Mucosa of descending colon (tissue), 3 donors: ENCODE measurements at regions not wholly inside any gene's neighbourhood (a gene's known extent, or its start where the extent isn't known, plus 50 kb on each side); places are given as distances from the start of the nearest gene placed in this dataset.

Experiments used
- ATAC-seq: fragments of 200-7000 bp; cut with Tn5 transposase; one replicate; pipeline ENCODE4 v1.9.1; 2020; ENCODE audit warnings: mild to moderate bottlenecking, moderate library complexity
- DNase-seq, 3 donors: peaks; one replicate each; pipeline ENCODE4 v3.0.0-alpha.2; 2020
- H3K36me3 ChIP-seq: fragments of 200-600 bp; one replicate; pipeline ENCODE4 v1.8.0; 2021; ENCODE audit warnings: low read depth, mild to moderate bottlenecking
- H3K4me1 ChIP-seq: fragments of 200-600 bp; one replicate; pipeline ENCODE4 v1.8.0; 2021; ENCODE audit warnings: low read depth, mild to moderate bottlenecking
- H3K4me3 ChIP-seq: fragments of 200-600 bp; one replicate; pipeline ENCODE4 v1.8.0; 2021; ENCODE audit warnings: mild to moderate bottlenecking
- H3K9me3 ChIP-seq: fragments of 200-600 bp; one replicate; pipeline ENCODE4 v1.8.0; 2021; ENCODE audit warnings: mild to moderate bottlenecking
- CTCF ChIP-seq: fragments of 200-600 bp; IDR thresholded peaks from one replicate; pipeline ENCODE4 v1.8.0; 2022; ENCODE audit warnings: antibody characterized with exemption, mild to moderate bottlenecking
- intact Hi-C, 2 donors: fragments of 100-400 bp; cut with DNase I in 1 of 2; cut with micrococcal nuclease in 1 of 2; formaldehyde crosslinking; loops; one replicate each; pipeline versions ENCODE4 v1.11.0 to v1.11.1; 2022; cut with DNase I, micrococcal nuclease
- donor health status: DM: no; HTN: no; CAD: no; lungs with moderate emphysema.
- donor health status: DM: no; HTN: no; CAD: no.
- donor health status: DM: no; HTN: yes; CAD: no.

GRCh38 chr10:4533621-4534020 is 292.4 kb upstream of the AKR1E2 start:
- intact Hi-C loops: no loop called here
- no peak for ATAC-seq
- Histone ChIP-seq H3K36me3 (no peaks in the 10 kb centered on the region), H3K4me3 (no peak overlapping the region), H3K4me1 (no peaks in the 10 kb centered on the region), H3K9me3 (peaks cover 9% of the 10 kb centered on the region)
- DNase-seq: no peak
- TF ChIP-seq CTCF: no peak

DNA sequence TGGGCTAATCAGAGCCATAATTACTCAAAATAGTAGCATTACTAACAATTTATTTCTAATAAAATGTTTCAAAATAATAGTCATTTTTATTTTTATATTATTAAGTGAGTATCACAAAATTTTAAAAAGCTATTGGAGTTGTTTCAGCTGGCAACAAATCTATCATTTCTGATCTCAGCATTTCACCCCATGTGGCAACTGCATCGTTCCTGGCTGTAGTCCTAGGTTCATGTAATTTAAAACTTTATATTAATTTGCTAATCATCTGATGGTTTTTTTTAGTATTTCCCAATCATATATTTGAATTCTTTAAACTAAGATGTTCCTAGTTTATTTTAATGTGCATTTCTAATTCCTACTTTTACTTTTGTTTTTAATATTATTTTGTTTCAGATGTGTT is 293.0 kb upstream of the AKR1E2 start:
- intact Hi-C loops: no loop called here
- TF ChIP-seq CTCF: no peak
- no peak for ATAC-seq

DNA sequence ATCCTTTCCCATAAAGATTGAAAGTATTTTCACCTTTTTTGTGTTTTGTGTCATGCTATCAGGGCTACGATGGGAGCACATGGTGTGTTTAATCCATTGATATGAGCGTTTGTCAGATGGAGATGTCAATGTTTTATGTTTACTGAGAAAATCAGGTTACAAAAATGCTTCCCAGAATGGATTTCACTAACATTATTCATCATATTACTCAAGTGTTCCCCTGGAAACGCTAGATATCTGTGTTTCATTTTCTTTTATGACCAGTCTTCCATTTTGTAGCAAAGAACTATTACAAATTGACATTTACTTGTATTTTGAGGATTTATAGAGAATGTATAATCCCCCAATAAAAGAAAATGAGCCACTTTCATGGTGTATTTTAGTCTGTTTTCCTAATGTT is 293.5 kb upstream of the AKR1E2 start:
- ATAC-seq (no peak), DNase-seq (no peak)
- intact Hi-C loops: no loop called here
- no peak for TF ChIP-seq CTCF
- no peak overlapping the region for H3K4me3 ChIP-seq
- H3K4me1 ChIP-seq: no peaks in the 10 kb centered on the region
- peaks cover 7% of the 10 kb centered on the region for H3K9me3 ChIP-seq
- H3K36me3 ChIP-seq: no peaks in the 10 kb centered on the region

More for the DNA sequence above, 293.0 kb upstream of the AKR1E2 start:
- Histone ChIP-seq H3K9me3 (peaks cover 9% of the 10 kb centered on the region), H3K4me1 (no peaks in the 10 kb centered on the region), H3K36me3 (no peaks in the 10 kb centered on the region), H3K4me3 (no peak overlapping the region)
- DNase-seq: no peak

DNA sequence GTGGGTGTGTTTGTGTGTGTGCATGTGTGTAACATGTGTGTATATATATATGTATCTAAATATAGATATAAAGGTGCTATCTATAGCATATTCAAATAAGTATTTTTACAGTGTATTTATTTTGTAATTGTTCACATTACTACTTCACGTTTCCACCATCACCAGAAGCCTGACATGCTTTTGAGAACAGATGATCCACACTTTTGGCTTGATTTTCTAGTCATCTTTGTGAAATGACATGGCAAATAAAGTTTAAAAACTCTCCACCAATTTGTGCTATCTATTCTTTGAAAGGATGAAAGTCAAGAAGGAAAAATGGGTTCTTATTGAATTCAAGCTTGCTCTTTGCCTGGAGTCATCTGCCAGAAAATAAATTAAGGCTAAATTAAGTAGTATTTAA is 294.0 kb upstream of the AKR1E2 start:
- no peak for TF ChIP-seq CTCF
- H3K9me3 ChIP-seq: peaks cover 2% of the 10 kb centered on the region
- no peaks in the 10 kb centered on the region for H3K4me1 ChIP-seq
- H3K4me3 ChIP-seq: no peak overlapping the region
- no peak for DNase-seq
- no peaks in the 10 kb centered on the region for H3K36me3 ChIP-seq
- intact Hi-C loops: no loop called here
- no peak for ATAC-seq

DNA sequence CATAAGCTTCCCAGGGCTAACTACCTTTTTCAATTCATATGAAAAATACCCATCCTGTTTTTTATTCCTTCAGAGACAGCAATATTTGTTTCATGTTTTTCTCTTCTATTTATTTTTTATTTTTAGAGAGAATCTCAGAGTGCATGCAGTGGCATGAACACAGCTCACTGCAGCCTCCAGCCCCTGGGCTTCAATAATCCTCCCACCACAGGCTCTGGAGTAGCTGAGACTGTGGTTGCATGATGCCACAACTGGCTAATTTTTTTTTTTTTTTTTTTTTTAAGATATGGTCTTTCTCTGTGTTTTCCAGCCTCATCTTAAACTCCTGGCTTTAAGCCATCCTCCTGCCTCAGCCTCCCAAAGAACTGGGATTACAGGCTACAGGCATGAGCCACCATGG is 296.7 kb upstream of the AKR1E2 start:
- H3K36me3 ChIP-seq: no peaks in the 10 kb centered on the region
- no peak overlapping the region for H3K4me3 ChIP-seq

More for the DNA sequence above, 296.7 kb upstream of the AKR1E2 start:
- ATAC-seq (no peak), DNase-seq (no peak)
- no peaks in the 10 kb centered on the region for H3K9me3 ChIP-seq
- no peaks in the 10 kb centered on the region for H3K4me1 ChIP-seq
- intact Hi-C loops: no loop called here
- TF ChIP-seq CTCF: no peak
